ENCODE measurements at regions not wholly inside any gene's neighbourhood (a gene's known extent, or its start where the extent isn't known, plus 50 kb on each side); places are given as distances from the start of the nearest gene placed in this dataset.

DNA sequence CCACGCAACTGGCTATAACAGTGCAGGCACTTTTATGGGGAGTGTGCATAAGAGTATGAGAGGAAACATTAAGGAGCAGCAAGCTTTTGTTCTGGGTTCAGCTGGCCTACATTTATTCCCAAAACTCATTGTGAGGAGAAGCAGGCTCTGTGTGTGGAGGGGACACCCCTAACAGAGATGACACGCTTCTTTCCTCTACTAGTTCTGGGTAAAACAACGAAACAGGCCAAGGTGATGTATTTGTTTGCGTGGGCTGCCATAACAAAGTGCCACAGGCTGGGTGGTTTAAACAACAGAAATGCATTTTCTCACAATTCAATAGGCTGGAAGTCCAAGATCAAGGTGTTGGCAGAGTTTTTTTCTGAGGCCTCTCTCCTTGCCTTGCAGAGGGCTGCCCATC is 488.6 kb downstream of the MID1IP1 start:
- DNase-seq (ENCODE audit: low spot score) = no peak

GRCh38 chrX:39293203-39293602 is 491.9 kb downstream of the MID1IP1 start:
- DNase-seq (ENCODE audit: low spot score) = no peak

DNA sequence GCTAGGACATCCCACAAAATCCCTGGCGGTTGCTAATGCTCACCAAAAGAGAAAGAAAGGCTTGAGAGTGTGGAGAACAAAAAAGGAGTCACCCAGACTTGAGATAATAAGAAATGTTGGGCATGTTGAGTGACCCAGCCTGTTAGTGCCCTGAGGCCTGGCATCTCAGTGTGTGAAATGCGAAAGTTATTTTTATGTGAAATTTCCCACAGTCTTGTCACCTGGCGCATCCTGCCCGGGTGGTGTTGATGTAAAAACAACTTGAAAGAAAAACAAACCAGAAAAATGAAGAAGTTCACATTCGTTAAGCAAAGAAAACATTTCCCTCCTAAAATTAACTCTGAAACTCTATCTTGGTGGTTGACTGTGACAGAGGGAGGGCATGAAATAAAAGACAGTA is 495.2 kb downstream of the MID1IP1 start:
- DNase-seq (ENCODE audit: low spot score) = no peak

GRCh38 chrX:39298821-39299220 is 497.6 kb downstream of the MID1IP1 start:
- no peak for DNase-seq (ENCODE audit: low spot score)

GRCh38 chrX:39299615-39300014 is 498.4 kb downstream of the MID1IP1 start:
- DNase-seq (ENCODE audit: low spot score) = no peak

DNA sequence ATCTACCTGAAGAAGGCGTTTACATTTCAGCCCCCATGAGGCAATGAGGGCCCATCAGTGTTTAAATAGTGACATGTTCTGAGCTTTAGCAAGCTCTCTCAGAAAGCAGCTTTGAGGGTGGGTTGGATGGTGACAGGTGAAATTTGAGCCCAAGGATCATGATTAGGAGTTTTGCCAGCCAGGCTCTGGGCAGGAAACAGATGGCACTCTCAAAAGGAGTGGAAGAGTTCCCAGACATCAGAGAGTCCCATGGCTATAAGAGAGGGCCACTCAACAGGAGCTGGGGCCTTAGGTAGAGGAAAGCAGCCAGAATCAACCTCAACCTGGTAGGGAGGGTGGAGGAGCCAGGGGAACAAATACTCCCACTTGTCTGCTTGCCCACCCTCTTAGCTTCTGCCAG is 499.8 kb downstream of the MID1IP1 start:
- DNase-seq (ENCODE audit: low spot score) = no peak

DNA sequence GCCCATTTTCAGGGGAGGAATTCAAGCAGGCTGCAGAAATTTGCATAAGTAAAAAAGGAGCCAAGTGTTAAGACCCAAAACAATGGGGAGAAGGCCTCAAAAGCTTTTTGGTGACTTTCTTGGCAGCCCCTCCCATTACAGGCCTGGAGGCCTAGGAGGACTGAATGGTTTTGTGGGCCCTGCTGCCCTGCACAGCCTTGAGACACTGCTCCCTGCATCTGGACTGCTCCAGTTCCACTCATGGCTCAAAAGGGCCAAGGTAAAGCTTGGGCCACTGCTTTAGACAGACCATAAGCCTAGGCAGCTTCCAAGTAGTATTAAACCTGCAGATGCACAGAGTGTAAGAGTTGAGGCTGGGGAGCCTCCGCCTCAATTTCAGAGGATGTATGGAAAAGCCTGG is 501.6 kb downstream of the MID1IP1 start:
- no peak for DNase-seq (ENCODE audit: low spot score)

DNA sequence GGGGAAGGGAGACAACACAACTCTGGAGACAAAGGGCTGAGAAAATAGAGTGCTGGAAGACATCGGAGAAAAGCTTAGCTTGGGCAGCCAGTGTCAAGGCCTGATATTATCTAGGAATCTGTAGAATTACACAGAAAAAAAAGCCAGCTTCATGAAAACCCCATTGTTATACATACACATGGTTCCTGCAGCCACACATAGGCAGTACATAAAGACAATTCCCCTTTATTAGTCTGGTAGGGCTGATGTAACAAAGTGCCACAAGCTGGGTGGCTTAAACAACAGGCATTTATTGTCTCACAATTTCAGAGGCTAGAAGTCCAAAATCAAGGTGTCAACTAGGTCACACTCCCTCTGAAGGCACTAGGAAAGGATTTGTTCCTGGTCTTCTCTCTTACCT is 503.5 kb downstream of the MID1IP1 start:
- DNase-seq (ENCODE audit: low spot score) = no peak

- no peak for DNase-seq (ENCODE audit: low spot score)
Measured at GRCh38 chrX:39307488-39307887, 506.2 kb downstream of the MID1IP1 start.

- DNase-seq (ENCODE audit: low spot score) = no peak
Measured at GRCh38 chrX:39308126-39308525, 506.9 kb downstream of the MID1IP1 start.

- DNase-seq (ENCODE audit: low spot score) = no peak
Measured at GRCh38 chrX:39309018-39309635, 507.9 kb downstream of the MID1IP1 start.

- no peak for DNase-seq (ENCODE audit: low spot score)
Measured at GRCh38 chrX:39309721-39310152, 508.5 kb downstream of the MID1IP1 start.

- no peak for DNase-seq (ENCODE audit: low spot score)
Measured at GRCh38 chrX:39310891-39311290, 509.6 kb downstream of the MID1IP1 start.

DNA sequence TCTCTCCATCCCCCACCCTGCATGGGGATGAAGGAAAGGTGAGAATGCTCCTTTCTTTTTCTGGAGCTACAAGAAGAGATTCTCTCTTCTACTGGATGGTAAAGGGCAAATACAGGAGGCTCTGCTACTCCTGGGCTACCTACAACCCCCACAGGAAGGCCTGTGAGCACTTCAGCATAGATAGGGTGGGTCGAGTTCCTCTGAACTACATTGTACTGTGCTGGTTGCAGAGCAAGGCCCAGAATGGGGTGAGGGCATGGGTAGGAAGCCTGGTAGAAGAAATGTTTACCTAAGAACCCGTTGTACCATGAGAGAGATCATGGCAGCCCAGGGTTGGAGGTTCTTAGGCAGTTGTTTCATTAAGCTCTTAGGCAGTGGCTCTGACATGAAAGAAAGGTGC is 510.4 kb downstream of the MID1IP1 start:
- DNase-seq (ENCODE audit: low spot score) = no peak

GRCh38 chrX:39313146-39313545 is 511.9 kb downstream of the MID1IP1 start:
- DNase-seq (ENCODE audit: low spot score) = no peak

- DNase-seq (ENCODE audit: low spot score) = no peak
Measured at GRCh38 chrX:39318506-39319343, 517.5 kb downstream of the MID1IP1 start.

GRCh38 chrX:39320165-39320564 is 518.9 kb downstream of the MID1IP1 start:
- DNase-seq (ENCODE audit: low spot score) = no peak

GRCh38 chrX:39322496-39322895 is 521.2 kb downstream of the MID1IP1 start:
- DNase-seq (ENCODE audit: low spot score) = no peak

DNA sequence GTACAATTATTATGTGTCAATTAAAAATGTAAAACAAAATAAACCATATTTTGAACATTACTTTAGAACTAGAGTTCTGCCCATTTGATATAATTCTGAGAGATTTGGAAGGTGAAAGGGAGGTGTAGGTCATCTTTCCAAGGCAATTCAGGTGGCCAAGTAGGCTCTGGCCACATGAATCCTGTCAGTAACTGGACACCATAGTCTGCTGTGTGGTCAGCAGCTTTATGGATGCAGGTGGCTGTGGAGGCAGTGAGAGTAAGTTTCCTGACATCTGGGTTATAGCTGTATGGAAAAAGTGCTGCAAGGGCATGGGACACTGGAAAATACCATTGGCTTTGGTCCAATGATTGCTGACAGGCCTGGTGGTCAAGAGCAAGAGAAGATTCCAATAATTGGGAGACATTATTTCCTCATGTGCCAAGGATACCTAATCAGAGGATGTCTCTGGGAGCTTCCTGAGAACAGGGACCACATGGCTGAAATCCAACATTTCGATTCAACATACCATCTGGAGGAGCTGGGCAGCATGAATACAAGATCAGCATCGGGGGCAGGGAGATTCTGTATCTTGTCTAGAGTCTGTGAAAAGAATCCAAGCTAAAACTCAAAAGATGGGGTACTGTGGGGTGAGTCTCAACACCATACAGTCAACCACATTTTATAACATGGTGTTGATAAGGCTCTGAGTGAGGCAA is 523.1 kb downstream of the MID1IP1 start:
- no peak for DNase-seq (ENCODE audit: low spot score)

DNA sequence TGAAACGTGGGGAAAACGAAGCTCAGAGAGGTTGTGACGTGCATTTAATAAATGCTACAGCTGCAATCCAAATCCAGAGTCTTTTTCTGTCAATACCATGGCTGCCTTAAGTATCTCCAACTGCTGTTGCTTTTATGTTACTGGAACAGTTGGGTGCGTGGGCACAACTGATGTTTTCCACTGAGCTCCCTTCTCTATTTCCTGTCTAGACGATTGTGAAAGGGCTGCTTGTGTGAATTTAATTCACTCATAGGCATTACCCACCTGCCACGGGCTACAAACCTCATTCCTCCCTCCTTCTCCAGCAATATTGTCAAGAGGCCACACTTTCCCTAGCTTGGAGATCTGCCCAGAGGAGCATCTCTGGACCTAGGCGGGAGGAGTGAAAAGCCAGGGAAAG is 526.0 kb downstream of the MID1IP1 start:
- no peak for DNase-seq (ENCODE audit: low spot score)

GRCh38 chrX:39327705-39328104 is 526.4 kb downstream of the MID1IP1 start:
- DNase-seq (ENCODE audit: low spot score) = no peak

DNA sequence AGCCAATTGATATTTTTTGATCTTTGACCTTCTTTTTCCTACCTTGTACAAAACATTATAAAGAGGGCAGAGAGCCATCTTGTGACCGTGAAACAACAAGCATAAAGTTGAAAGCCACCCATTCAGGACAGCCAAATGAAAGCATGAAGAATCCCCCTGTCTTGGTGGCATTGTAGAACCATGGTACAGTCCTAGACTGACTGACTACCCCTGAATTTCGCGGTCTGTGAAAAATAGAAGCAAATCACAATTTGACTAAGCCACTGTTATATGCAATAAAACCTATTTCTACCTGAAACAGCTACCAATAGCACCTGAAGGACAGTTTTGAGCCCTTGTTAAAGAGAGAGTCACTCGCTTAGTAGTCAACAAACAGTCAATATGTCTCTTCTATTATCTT is 527.4 kb downstream of the MID1IP1 start:
- DNase-seq (ENCODE audit: low spot score) = no peak

DNA sequence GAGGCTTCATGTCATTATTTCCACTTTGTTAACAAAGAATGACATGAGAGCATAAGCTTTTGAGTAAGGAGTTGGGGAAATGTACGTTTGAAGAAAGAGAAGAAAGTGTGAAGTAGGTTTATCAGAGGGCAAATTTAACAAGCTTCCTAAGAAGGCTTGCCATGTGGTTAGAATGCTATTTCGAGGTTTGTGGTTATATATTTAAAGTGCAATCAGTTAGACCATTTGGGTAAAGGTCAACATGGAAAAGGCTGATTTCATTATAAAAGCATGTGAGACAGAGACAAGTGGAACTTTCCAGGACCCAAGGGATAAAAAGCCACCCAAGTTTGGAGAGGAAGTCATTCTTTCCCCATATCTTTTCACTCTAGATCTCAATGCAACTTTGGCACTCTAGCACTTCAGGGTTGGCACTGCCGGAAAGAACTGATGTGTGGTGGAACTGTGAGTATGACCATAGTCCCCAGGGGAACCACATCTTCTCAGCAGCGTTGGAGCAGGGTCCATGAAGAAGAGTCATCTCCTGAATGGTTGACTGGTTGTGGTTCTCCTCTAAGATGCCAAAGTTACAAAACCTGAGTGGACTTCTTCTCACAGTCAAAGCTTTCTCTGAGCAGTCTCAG is 529.9 kb downstream of the MID1IP1 start:
- no peak for DNase-seq (ENCODE audit: low spot score)
